ENCODE measurements at regions not wholly inside any gene's neighbourhood (a gene's known extent, or its start where the extent isn't known, plus 50 kb on each side); places are given as distances from the start of the nearest gene placed in this dataset.

GRCh38 chr6:18565231-18565630, 178.1 kb downstream of the RNF144B start:
- WGBS, result 77% methylated on average over 1 of the region's 1 CpG
- Histone ChIP-seq H3K36me3 (no peaks in the 10 kb centered on the region), H3K4me1 (no peaks in the 10 kb centered on the region), H3K27me3 (no peaks in the 10 kb centered on the region), H3K4me3 (no peak overlapping the region), H3K9me3 (peaks cover 0 to 6% (median 0%) of the 10 kb centered on the region in 4 donors), H3K27ac (replicated peaks in 1 of 4) (no peak overlapping the region)
- no peak for DNase-seq (ENCODE audit: extremely low spot score)
- intact Hi-C loops (cut with DNase I), result no loop called here
- TF ChIP-seq EP300 (IDR thresholded peaks at IDR 0.05) (no peak), POLR2A (IDR thresholded peaks at IDR 0.05; ENCODE audit: low read depth) (no peak), POLR2AphosphoS5 (IDR thresholded peaks at IDR 0.05) (no peak), CTCF (IDR thresholded peaks at IDR 0.05) (no peak)

GRCh38 chr6:18567380-18567779, 180.2 kb downstream of the RNF144B start:
- Histone ChIP-seq H3K27ac (replicated peaks in 1 of 4) (no peak overlapping the region), H3K36me3 (no peaks in the 10 kb centered on the region), H3K9me3 (peaks cover 0 to 6% (median 0%) of the 10 kb centered on the region in 4 donors), H3K4me3 (no peak overlapping the region), H3K4me1 (no peaks in the 10 kb centered on the region), H3K27me3 (no peaks in the 10 kb centered on the region)
- TF ChIP-seq CTCF (IDR thresholded peaks at IDR 0.05) (no peak), POLR2AphosphoS5 (IDR thresholded peaks at IDR 0.05) (no peak), EP300 (IDR thresholded peaks at IDR 0.05) (no peak), POLR2A (IDR thresholded peaks at IDR 0.05; ENCODE audit: low read depth) (no peak)
- intact Hi-C loops (cut with DNase I), result no loop called here
- DNase-seq (ENCODE audit: extremely low spot score), result no peak
- 83% methylated on average over 2 of the region's 2 CpGs for WGBS

- WGBS, result 64% methylated on average over 2 of the region's 2 CpGs
- TF ChIP-seq POLR2AphosphoS5 (IDR thresholded peaks at IDR 0.05) (no peak), CTCF (IDR thresholded peaks at IDR 0.05) (no peak), EP300 (IDR thresholded peaks at IDR 0.05) (no peak), POLR2A (IDR thresholded peaks at IDR 0.05; ENCODE audit: low read depth) (no peak)
- no peak overlapping the region for H3K27ac ChIP-seq (replicated peaks in 1 of 4)
- no peaks in the 10 kb centered on the region for H3K4me1 ChIP-seq
- DNase-seq (ENCODE audit: extremely low spot score), result no peak
- no peaks in the 10 kb centered on the region for H3K27me3 ChIP-seq
- H3K9me3 ChIP-seq, result no peaks in the 10 kb centered on the region
- intact Hi-C loops (cut with DNase I), result no loop called here
- no peaks in the 10 kb centered on the region for H3K36me3 ChIP-seq
- H3K4me3 ChIP-seq, result no peak overlapping the region
Measured at GRCh38 chr6:18577491-18577890, 190.3 kb downstream of the RNF144B start.

- DNase-seq (ENCODE audit: extremely low spot score), result no peak
- Histone ChIP-seq H3K4me3 (no peak overlapping the region), H3K27ac (replicated peaks in 1 of 4) (no peak overlapping the region), H3K27me3 (no peaks in the 10 kb centered on the region), H3K4me1 (no peaks in the 10 kb centered on the region), H3K36me3 (no peaks in the 10 kb centered on the region), H3K9me3 (no peaks in the 10 kb centered on the region)
- 78% methylated on average over 2 of the region's 2 CpGs for WGBS
- TF ChIP-seq POLR2A (IDR thresholded peaks at IDR 0.05; ENCODE audit: low read depth), result no peak
- no peak for TF ChIP-seq CTCF (IDR thresholded peaks at IDR 0.05)
- intact Hi-C loops (cut with DNase I), result no loop called here
Measured at GRCh38 chr6:18579166-18579565, 192.0 kb downstream of the RNF144B start.

- intact Hi-C loops (cut with DNase I), result no loop called here
- 86% methylated on average over 1 of the region's 1 CpG for WGBS
- Histone ChIP-seq H3K36me3 (no peaks in the 10 kb centered on the region), H3K27me3 (no peaks in the 10 kb centered on the region), H3K4me3 (no peak overlapping the region), H3K27ac (replicated peaks in 1 of 4) (no peak overlapping the region), H3K4me1 (peaks cover 0 to 3% (median 0%) of the 10 kb centered on the region in 4 donors), H3K9me3 (no peaks in the 10 kb centered on the region)
- DNase-seq (ENCODE audit: extremely low spot score), result no peak
- TF ChIP-seq EP300 (IDR thresholded peaks at IDR 0.05), result no peak
- TF ChIP-seq CTCF (IDR thresholded peaks at IDR 0.05), result no peak
- TF ChIP-seq POLR2A (IDR thresholded peaks at IDR 0.05; ENCODE audit: low read depth), result no peak
- TF ChIP-seq POLR2AphosphoS5 (IDR thresholded peaks at IDR 0.05), result no peak
Measured at GRCh38 chr6:18579869-18580268, 192.7 kb downstream of the RNF144B start.

Measured in esophagus muscularis mucosa (tissue), 4 donors.